AG10803 (cell line): ENCODE measurements at regions not wholly inside any gene's neighbourhood (a gene's known extent, or its start where the extent isn't known, plus 50 kb on each side); places are given as distances from the start of the nearest gene placed in this dataset.
"Not testable (repeated sequence)": the region's sequence is repeated elsewhere in the genome, so short reads cannot be mapped to it uniquely, and the experiment has no call there.

ENCODE experiments used
- DNase-seq: peaks from one replicate; pipeline ENCODE4 v3.0.0; 2010; ENCODE audit warnings: low read depth
- H3K4me3 ChIP-seq: 2 replicates; pipeline ENCODE4 v1.5.1; 2011; ENCODE audit warnings: mild to moderate bottlenecking, low read length, control low read depth
- TF ChIP-seq, protein P1 (sequence below): conservative IDR thresholded peaks from 2 replicates; pipeline ENCODE4 v1.5.1; 2011; ENCODE audit warnings: mild to moderate bottlenecking, low read length, control low read depth, inconsistent platforms

DNA sequence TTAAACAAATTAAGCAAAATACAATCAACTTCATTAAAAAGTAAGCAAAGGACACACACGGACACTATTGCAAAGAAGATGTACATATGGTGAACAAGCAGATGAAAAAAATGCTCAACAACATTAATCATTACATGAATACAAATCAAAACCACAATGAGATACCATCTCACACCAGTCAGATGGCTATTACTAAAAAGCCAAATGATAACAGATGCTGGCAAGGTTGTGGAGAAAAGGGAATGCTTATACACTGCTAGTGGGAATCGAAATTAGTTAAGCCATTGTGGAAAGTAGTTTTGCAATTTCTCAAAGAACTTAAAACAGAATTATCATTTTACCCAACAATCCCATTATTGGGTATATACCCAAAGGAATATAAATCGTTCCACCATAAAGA, 636.2 kb upstream of the ST8SIA4 start:
- TF ChIP-seq, protein P1, sequence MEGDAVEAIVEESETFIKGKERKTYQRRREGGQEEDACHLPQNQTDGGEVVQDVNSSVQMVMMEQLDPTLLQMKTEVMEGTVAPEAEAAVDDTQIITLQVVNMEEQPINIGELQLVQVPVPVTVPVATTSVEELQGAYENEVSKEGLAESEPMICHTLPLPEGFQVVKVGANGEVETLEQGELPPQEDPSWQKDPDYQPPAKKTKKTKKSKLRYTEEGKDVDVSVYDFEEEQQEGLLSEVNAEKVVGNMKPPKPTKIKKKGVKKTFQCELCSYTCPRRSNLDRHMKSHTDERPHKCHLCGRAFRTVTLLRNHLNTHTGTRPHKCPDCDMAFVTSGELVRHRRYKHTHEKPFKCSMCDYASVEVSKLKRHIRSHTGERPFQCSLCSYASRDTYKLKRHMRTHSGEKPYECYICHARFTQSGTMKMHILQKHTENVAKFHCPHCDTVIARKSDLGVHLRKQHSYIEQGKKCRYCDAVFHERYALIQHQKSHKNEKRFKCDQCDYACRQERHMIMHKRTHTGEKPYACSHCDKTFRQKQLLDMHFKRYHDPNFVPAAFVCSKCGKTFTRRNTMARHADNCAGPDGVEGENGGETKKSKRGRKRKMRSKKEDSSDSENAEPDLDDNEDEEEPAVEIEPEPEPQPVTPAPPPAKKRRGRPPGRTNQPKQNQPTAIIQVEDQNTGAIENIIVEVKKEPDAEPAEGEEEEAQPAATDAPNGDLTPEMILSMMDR, result no peak
- H3K4me3 ChIP-seq, result no peak overlapping the region
- no peak for DNase-seq

GRCh38 chr5:101535626-101536025, 632.5 kb upstream of the ST8SIA4 start:
- no peak overlapping the region for H3K4me3 ChIP-seq
- no peak for DNase-seq
- TF ChIP-seq, protein P1, result no peak

- peak; percentile 5 for DNase-seq
- no peak overlapping the region for H3K4me3 ChIP-seq
- TF ChIP-seq, protein P1, result no peak
Measured at GRCh38 chr5:101534491-101535110, 631.5 kb upstream of the ST8SIA4 start.

GRCh38 chr5:101532430-101532829, 629.3 kb upstream of the ST8SIA4 start:
- TF ChIP-seq, protein P1, result no peak
- no peak for DNase-seq
- H3K4me3 ChIP-seq, result no peak overlapping the region

DNA sequence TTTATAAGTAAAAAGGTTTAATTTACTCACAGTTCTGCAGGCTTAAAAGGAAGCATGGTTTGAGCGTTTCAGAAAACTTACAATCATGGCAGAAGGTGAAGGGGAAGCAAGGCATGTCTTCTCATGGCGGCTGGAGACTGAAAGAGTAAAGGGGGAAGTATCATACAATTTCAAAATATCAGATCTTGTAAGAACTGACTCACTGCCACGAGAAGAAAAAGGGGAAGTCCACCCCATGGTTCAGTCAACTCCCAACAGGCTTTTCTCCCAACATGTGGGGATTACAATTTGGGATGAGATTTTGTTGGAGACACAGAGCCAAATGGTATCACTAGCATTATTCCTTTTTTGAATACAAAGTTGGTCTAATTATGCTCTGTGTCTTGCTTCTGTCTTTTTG, 627.9 kb upstream of the ST8SIA4 start:
- no peak for DNase-seq
- no peak overlapping the region for H3K4me3 ChIP-seq
- TF ChIP-seq, protein P1, result no peak

GRCh38 chr5:101529094-101529493, 626.0 kb upstream of the ST8SIA4 start:
- H3K4me3 ChIP-seq, DNase-seq: not testable (repeated sequence)

GRCh38 chr5:101520417-101520816, 617.3 kb upstream of the ST8SIA4 start:
- no peak for DNase-seq
- H3K4me3 ChIP-seq, result no peak overlapping the region
- TF ChIP-seq, protein P1, result no peak

- no peak overlapping the region for H3K4me3 ChIP-seq
- no peak for DNase-seq
- TF ChIP-seq, protein P1, result no peak
Measured at GRCh38 chr5:101517795-101518194, 614.7 kb upstream of the ST8SIA4 start.
